Right lobe of liver (tissue), 6 donors: ENCODE measurements at regions not wholly inside any gene's neighbourhood (a gene's known extent, or its start where the extent isn't known, plus 50 kb on each side); places are given as distances from the start of the nearest gene placed in this dataset.
A peak's percentile ranks its signal among the peaks of the same experiment; 100 is the strongest.

Experiments
- ATAC-seq, 4 donors: fragments of 200-7000 bp; cut with Tn5 transposase; one replicate each; pipeline ENCODE4 v1.9.1; 2020; ENCODE audit warnings: mild to moderate bottlenecking in 4 of 4, moderate library complexity in 4 of 4
- DNase-seq, 3 donors: peaks; one replicate each; pipeline ENCODE4 v3.0.0-alpha.2; 2020
- H3K27ac ChIP-seq, 3 donors: fragments of 200-600 bp; one replicate each; pipeline ENCODE4 v1.8.0; 2022
- H3K27me3 ChIP-seq, 2 donors: fragments of 200-600 bp; one replicate each; pipeline ENCODE4 v1.8.0; 2022
- H3K36me3 ChIP-seq, 4 donors: fragments of 200-600 bp; sonication (generic) in 1 of 4; one replicate each; pipeline versions ENCODE4 v1.5.1 to v1.8.0; 2017 to 2022; ENCODE audit warnings: control low read depth in 1 of 4
- H3K4me1 ChIP-seq, 4 donors: fragments of 200-600 bp; sonication (generic) in 1 of 4; one replicate each; pipeline versions ENCODE4 v1.5.1 to v1.8.0; 2017 to 2022; ENCODE audit warnings: control low read depth in 1 of 4
- H3K4me3 ChIP-seq, 3 donors: fragments of 200-600 bp; one replicate each; pipeline ENCODE4 v1.8.0; 2022
- H3K9me3 ChIP-seq, 4 donors: fragments of 200-600 bp; sonication (generic) in 1 of 4; one replicate each; pipeline versions ENCODE4 v1.5.1 to v1.8.0; 2017 to 2022; ENCODE audit warnings: control low read depth in 1 of 4
- CTCF ChIP-seq, 4 donors: fragments of 200-600 bp in 3 of 4; fragments of 450-650 bp in 1 of 4; IDR thresholded peaks; one replicate each; pipeline versions ENCODE4 v1.5.1 to v1.8.0; 2016 to 2022; ENCODE audit warnings: antibody characterized with exemption in 4 of 4, mild to moderate bottlenecking in 2 of 4
- POLR2A ChIP-seq: fragments of 450-650 bp; IDR thresholded peaks from one replicate; pipeline ENCODE4 v1.6.1; 2017; ENCODE audit warnings: antibody characterized with exemption, mild to moderate bottlenecking
- WGBS: methylation state at CpG from one replicate; pipeline ENCODE4 v1.1.6; 2018; ENCODE audit warnings: low coverage, low lambda C conversion rate; ENCODE audit not compliant: insufficient coverage; ENCODE audit errors: missing lambda C conversion rate; 5-methylcytosine and 5-hydroxymethylcytosine counted together
- intact Hi-C, 2 donors: fragments of 100-400 bp; cut with DNase I; formaldehyde crosslinking; loops; one replicate each; pipeline versions ENCODE4 v1.11.2 to v1.14.1; 2022
- donor health status: DM: no; HTN: yes; CAD: no.
- donor health status: DM: no; HTN: no; CAD: no.
- donor health status: DM: no; HTN: no; CAD: no.
- donor health status: DM: no; HTN: yes; CAD: no.
- donor health status: DM: no; HTN: yes; CAD: no.

GRCh38 chr1:14524826-14525636 is 73.5 kb upstream of the KAZN start:
- Histone ChIP-seq H3K27ac (no peak overlapping the region), H3K4me1 (no peaks in the 10 kb centered on the region), H3K9me3 (no peaks in the 10 kb centered on the region), H3K27me3 (no peaks in the 10 kb centered on the region), H3K36me3 (no peaks in the 10 kb centered on the region), H3K4me3 (no peak overlapping the region)
- 74% methylated on average over 3 of the region's 3 CpGs for WGBS
- intact Hi-C loops = no loop called here
- ATAC-seq (no peak), DNase-seq (no peak)
- TF ChIP-seq CTCF (IDR thresholded peaks at IDR 0.05) = no peak
- no peak for TF ChIP-seq POLR2A

- Histone ChIP-seq H3K27me3 (no peaks in the 10 kb centered on the region), H3K9me3 (no peaks in the 10 kb centered on the region), H3K4me3 (no peak overlapping the region), H3K27ac (no peak overlapping the region), H3K4me1 (no peaks in the 10 kb centered on the region), H3K36me3 (no peaks in the 10 kb centered on the region)
- ATAC-seq (no peak), DNase-seq (no peak)
- TF ChIP-seq POLR2A (no peak), CTCF (IDR thresholded peaks at IDR 0.05) (no peak)
- 60% methylated on average over 2 of the region's 2 CpGs for WGBS
- intact Hi-C loops = no loop called here
Measured at GRCh38 chr1:14529475-14529874, 69.0 kb upstream of the KAZN start.

- TF ChIP-seq CTCF (IDR thresholded peaks at IDR 0.05) = no peak
- no peak for TF ChIP-seq POLR2A
- Histone ChIP-seq H3K9me3 (no peaks in the 10 kb centered on the region), H3K36me3 (no peaks in the 10 kb centered on the region), H3K27ac (no peak overlapping the region), H3K4me1 (peaks cover 0 to 7% (median 0%) of the 10 kb centered on the region in 4 donors), H3K4me3 (no peak overlapping the region), H3K27me3 (no peaks in the 10 kb centered on the region)
- no peak for ATAC-seq
- WGBS = 78% methylated on average over 4 of the region's 4 CpGs
- no peak for DNase-seq
- intact Hi-C loops = no loop called here
Measured at GRCh38 chr1:14531519-14531918, 67.0 kb upstream of the KAZN start.

- no peaks in the 10 kb centered on the region for H3K27me3 ChIP-seq
- H3K4me3 ChIP-seq = no peak overlapping the region
- no peaks in the 10 kb centered on the region for H3K9me3 ChIP-seq
- TF ChIP-seq POLR2A = no peak
- no peak for TF ChIP-seq CTCF (IDR thresholded peaks at IDR 0.05)
- peak; percentile 58 to 89 (median 84) for ATAC-seq
- intact Hi-C loops = no loop called here
- H3K27ac ChIP-seq = no peak overlapping the region
- 35% methylated on average over 5 of the region's 6 CpGs for WGBS
- peaks cover 0 to 7% (median 0%) of the 10 kb centered on the region in 4 donors for H3K4me1 ChIP-seq
- H3K36me3 ChIP-seq = no peaks in the 10 kb centered on the region
- no peak for DNase-seq
Measured at GRCh38 chr1:14535619-14536355, 62.7 kb upstream of the KAZN start.
